Mesendoderm (in vitro differentiated cells): ENCODE measurements at regions not wholly inside any gene's neighbourhood (a gene's known extent, or its start where the extent isn't known, plus 50 kb on each side); places are given as distances from the start of the nearest gene placed in this dataset.

Experiments
- DNase-seq: peaks from one replicate; pipeline ENCODE4 v3.0.0; 2013
- H2AK5ac ChIP-seq: 2 replicates; pipeline ENCODE4 v1.6.1; 2013; ENCODE audit warnings: low read length, inconsistent platforms
- H2BK120ac ChIP-seq: 2 replicates; pipeline ENCODE4 v1.6.1; 2013; ENCODE audit warnings: low read depth, mild to moderate bottlenecking, low read length, moderate library complexity, mixed read lengths
- H2BK15ac ChIP-seq: replicated peaks from 2 replicates; pipeline ENCODE4 v1.6.1; 2013; ENCODE audit warnings: low read depth, mild to moderate bottlenecking, moderate library complexity
- H2BK5ac ChIP-seq: 2 replicates; pipeline ENCODE4 v1.6.1; 2013; ENCODE audit warnings: low read length, inconsistent platforms
- H3K18ac ChIP-seq: 2 replicates; pipeline ENCODE4 v1.6.1; 2013; ENCODE audit warnings: mild to moderate bottlenecking, low read length, mixed read lengths
- H3K23ac ChIP-seq: one replicate; pipeline ENCODE4 v1.6.1; 2013; ENCODE audit warnings: low read length
- H3K27ac ChIP-seq: 2 replicates; pipeline ENCODE4 v1.5.1; 2013; ENCODE audit warnings: low read depth, mild to moderate bottlenecking, inconsistent platforms, low read length, moderate library complexity
- H3K27me3 ChIP-seq: 2 replicates; pipeline ENCODE4 v1.6.1; 2013; ENCODE audit warnings: low read length, control low read depth, mild to moderate bottlenecking, inconsistent platforms; ENCODE audit not compliant: insufficient read depth, poor library complexity
- H3K36me3 ChIP-seq: 2 replicates; pipeline ENCODE4 v1.6.1; 2013; ENCODE audit warnings: low read length, inconsistent platforms; ENCODE audit not compliant: control insufficient read depth, insufficient read depth
- H3K4ac ChIP-seq: one replicate; pipeline ENCODE4 v1.6.1; 2013; ENCODE audit warnings: low read depth, mild to moderate bottlenecking, low read length, moderate library complexity
- H3K4me1 ChIP-seq: 2 replicates; pipeline ENCODE4 v1.6.1; 2013; ENCODE audit warnings: low read depth, low read length, inconsistent platforms; ENCODE audit not compliant: control insufficient read depth
- H3K4me2 ChIP-seq: 2 replicates; pipeline ENCODE4 v1.6.1; 2013; ENCODE audit warnings: low read length
- H3K4me3 ChIP-seq: 2 replicates; pipeline ENCODE4 v1.5.1; 2013; ENCODE audit warnings: mild to moderate bottlenecking, low read length
- H3K56ac ChIP-seq: one replicate; pipeline ENCODE4 v1.6.1; 2013; ENCODE audit warnings: low read length
- H3K79me1 ChIP-seq: 2 replicates; pipeline ENCODE4 v1.6.1; 2013; ENCODE audit warnings: low read length, inconsistent platforms
- H3K79me2 ChIP-seq: 2 replicates; pipeline ENCODE4 v1.6.1; 2013; ENCODE audit warnings: mild to moderate bottlenecking, low read length; ENCODE audit not compliant: control insufficient read depth, insufficient read depth
- H3K9ac ChIP-seq: 2 replicates; pipeline ENCODE4 v1.6.1; 2013; ENCODE audit warnings: low read length, inconsistent platforms
- H4K5ac ChIP-seq: one replicate; pipeline ENCODE4 v1.6.1; 2013; ENCODE audit warnings: low read length
- H4K8ac ChIP-seq: one replicate; pipeline ENCODE4 v1.6.1; 2013; ENCODE audit warnings: low read depth, mild to moderate bottlenecking, control low read depth, low read length, moderate library complexity
- WGBS: extraction: QIAGEN DNeasy Blood & Tissue Kit; methylation state at CpG from one replicate; pipeline ENCODE4 v1.1.7; 2013; ENCODE audit warnings: low lambda C conversion rate, missing lambda C conversion rate; ENCODE audit not compliant: insufficient coverage; ENCODE audit errors: extremely low coverage; 5-methylcytosine and 5-hydroxymethylcytosine counted together

DNA sequence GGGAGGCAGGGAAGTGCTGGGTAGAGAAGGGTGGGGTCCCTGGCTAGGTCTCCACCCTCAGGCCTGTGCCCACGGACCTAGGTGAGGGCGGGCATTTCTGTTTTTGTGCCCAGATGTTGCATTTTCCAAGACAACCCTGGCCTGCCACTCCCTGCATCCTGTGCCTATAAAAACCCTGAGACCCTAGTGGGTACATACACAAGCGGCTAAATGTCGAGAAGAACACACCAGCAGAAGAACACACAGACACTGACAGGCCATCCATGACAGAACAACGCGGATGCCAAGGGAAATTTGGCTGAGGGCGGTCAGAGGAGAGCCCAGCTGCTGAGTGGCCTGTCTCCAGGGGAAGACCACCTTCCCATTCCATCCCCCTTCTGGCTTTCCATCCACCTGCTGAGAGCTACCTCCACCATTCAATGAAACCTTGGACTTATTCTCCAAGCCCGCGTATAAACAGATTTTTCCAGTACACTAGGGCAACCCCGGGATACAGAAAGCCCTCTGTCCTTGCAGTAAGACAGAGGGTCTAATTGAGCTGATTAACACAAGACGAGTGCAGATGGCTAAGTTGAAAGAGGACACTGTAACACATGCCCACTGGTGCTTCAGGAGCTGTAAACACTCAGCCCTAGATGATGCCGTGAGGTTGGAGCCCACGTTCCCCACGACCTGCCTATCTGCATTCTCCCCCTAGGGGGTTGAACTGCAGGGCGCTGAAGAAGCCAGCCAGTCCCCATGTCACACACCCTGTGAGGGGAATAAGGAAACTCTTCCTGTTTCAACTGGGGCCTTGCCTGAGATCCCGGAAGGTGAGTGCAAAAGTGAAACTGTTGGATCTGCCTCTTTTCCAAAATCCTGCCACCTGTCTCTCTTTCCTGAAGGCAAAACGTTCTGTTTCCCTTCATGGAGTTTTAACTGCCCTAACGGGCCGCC, 147.2 kb upstream of the COX10 start:
- Histone ChIP-seq H2BK120ac (no peak overlapping the region), H3K27ac (peak overlapping the region; percentile 34), H3K79me1 (no peaks in the 10 kb centered on the region), H3K4ac (no peak overlapping the region), H3K18ac (no peak overlapping the region), H3K27me3 (no peaks in the 10 kb centered on the region), H3K4me2 (no peak overlapping the region), H3K36me3 (no peaks in the 10 kb centered on the region), H2BK5ac (peak overlapping the region; percentile 77), H2BK15ac (no peak overlapping the region), H2AK5ac (peak overlapping the region; percentile 24), H4K5ac (no peak overlapping the region), H3K56ac (peak overlapping the region; percentile 66), H3K9ac (no peak overlapping the region), H3K4me1 (peaks cover 23% of the 10 kb centered on the region), H3K23ac (no peak overlapping the region), H3K79me2 (no peaks in the 10 kb centered on the region), H3K4me3 (no peak overlapping the region), H4K8ac (no peak overlapping the region)
- WGBS: no CpG with 5 or more reads among the region's 19 CpGs
- peak; percentile 46 for DNase-seq

DNA sequence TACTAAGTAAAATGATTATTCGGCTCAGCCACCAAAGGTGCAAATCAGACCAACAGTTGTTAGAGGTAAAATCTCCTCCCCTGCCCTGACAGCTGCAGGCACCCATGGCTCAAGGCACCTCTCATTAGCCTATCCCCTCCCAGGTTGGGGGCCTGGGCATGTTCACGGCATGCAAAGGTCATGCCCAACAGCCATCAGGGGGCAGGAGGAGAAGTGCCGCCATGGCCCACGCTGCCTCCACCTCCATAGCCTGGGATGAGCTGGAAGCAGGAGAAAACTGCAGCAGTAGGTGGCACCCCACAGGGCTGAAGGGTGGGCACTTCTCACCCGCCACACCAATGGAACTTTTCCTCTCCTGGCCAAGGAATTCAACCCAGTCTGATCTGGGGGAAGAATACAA, 146.4 kb upstream of the COX10 start:
- no peaks in the 10 kb centered on the region for H3K27me3 ChIP-seq
- no peaks in the 10 kb centered on the region for H3K79me1 ChIP-seq
- peak overlapping the region; percentile 79 for H3K56ac ChIP-seq
- H4K5ac ChIP-seq: no peak overlapping the region
- peaks cover 21% of the 10 kb centered on the region for H3K4me1 ChIP-seq
- H3K4me2 ChIP-seq: no peak overlapping the region
- no peaks in the 10 kb centered on the region for H3K36me3 ChIP-seq
- peak overlapping the region; percentile 54 for H2AK5ac ChIP-seq
- H2BK120ac ChIP-seq: no peak overlapping the region
- H3K27ac ChIP-seq: peak overlapping the region; percentile 63
- no CpG with 5 or more reads among the region's 5 CpGs for WGBS
- no peak overlapping the region for H3K9ac ChIP-seq
- no peak overlapping the region for H4K8ac ChIP-seq
- H3K4ac ChIP-seq: no peak overlapping the region
- no peaks in the 10 kb centered on the region for H3K79me2 ChIP-seq
- H2BK5ac ChIP-seq: peak overlapping the region; percentile 92
- H3K4me3 ChIP-seq: no peak overlapping the region
- no peak overlapping the region for H3K18ac ChIP-seq
- peak overlapping the region; percentile 38 for H3K23ac ChIP-seq
- DNase-seq: no peak
- H2BK15ac ChIP-seq: no peak overlapping the region

DNA sequence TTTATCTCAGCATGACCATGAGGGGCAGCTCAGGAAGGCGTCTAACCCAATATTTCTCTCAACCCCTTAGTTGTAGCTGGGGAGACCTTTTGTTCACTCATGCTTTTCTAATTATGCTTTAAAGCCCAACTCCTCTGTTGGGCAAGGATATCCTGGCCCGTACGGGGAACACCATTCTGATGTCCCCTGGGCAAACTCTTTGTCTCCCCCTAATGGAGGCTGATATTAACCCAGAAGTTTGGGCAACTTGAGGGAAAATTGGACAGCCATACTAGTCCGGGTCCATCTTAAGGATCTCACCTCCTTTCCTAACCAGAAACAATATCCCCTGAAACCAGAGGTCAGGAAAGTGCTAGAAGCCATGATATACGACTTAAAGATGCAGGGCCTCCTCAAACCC, 143.7 kb upstream of the COX10 start:
- no CpG with 5 or more reads among the region's 5 CpGs for WGBS
- H3K23ac ChIP-seq: no peak overlapping the region
- no peak overlapping the region for H3K4ac ChIP-seq
- H3K27me3 ChIP-seq: no peaks in the 10 kb centered on the region
- H3K4me2 ChIP-seq: no peak overlapping the region
- H3K4me3 ChIP-seq: no peak overlapping the region
- H3K27ac ChIP-seq: no peak overlapping the region
- no peaks in the 10 kb centered on the region for H3K79me2 ChIP-seq
- peaks cover 18% of the 10 kb centered on the region for H3K4me1 ChIP-seq
- no peak overlapping the region for H2BK15ac ChIP-seq
- H2BK120ac ChIP-seq: no peak overlapping the region
- H3K18ac ChIP-seq: no peak overlapping the region
- H4K8ac ChIP-seq: no peak overlapping the region
- H3K9ac ChIP-seq: no peak overlapping the region
- no peaks in the 10 kb centered on the region for H3K79me1 ChIP-seq
- no peak for DNase-seq
- no peaks in the 10 kb centered on the region for H3K36me3 ChIP-seq
- no peak overlapping the region for H2BK5ac ChIP-seq
- H3K56ac ChIP-seq: no peak overlapping the region
- no peak overlapping the region for H2AK5ac ChIP-seq
- no peak overlapping the region for H4K5ac ChIP-seq

DNA sequence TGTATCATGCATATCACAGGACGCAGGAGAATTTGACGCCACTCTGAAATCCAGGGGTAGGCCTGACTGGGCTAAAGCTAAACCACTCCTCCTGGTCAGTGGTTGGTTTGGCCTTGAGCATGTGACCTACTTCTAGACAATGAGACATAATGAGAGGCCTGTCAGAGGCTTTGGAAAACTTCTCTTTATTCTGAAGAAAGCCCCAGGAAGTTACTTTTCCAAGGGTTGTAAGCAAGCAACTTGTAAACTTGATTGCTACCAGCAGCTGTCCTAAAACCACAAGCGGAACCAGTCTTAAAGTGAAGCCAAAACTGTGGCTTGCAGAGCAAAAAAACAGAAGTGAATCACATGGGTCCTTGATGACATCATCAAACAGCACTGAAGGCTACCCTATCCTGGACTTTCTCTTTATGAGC, 138.2 kb upstream of the COX10 start:
- H3K79me2 ChIP-seq: no peaks in the 10 kb centered on the region
- no peaks in the 10 kb centered on the region for H3K36me3 ChIP-seq
- peak overlapping the region; percentile 92 for H4K5ac ChIP-seq
- H3K27me3 ChIP-seq: no peaks in the 10 kb centered on the region
- no peak overlapping the region for H2BK15ac ChIP-seq
- H3K27ac ChIP-seq: no peak overlapping the region
- no peak overlapping the region for H3K9ac ChIP-seq
- no peak overlapping the region for H3K56ac ChIP-seq
- WGBS: no CpG with 5 or more reads among the region's 3 CpGs
- H3K23ac ChIP-seq: no peak overlapping the region
- peak overlapping the region; percentile 52 for H3K4ac ChIP-seq
- no peaks in the 10 kb centered on the region for H3K79me1 ChIP-seq
- H3K18ac ChIP-seq: no peak overlapping the region
- H2BK120ac ChIP-seq: no peak overlapping the region
- no peak overlapping the region for H4K8ac ChIP-seq
- peak overlapping the region; percentile 57 for H2AK5ac ChIP-seq
- no peaks in the 10 kb centered on the region for H3K4me1 ChIP-seq
- H2BK5ac ChIP-seq: peak overlapping the region; percentile 51
- H3K4me2 ChIP-seq: no peak overlapping the region
- H3K4me3 ChIP-seq: no peak overlapping the region
- peak; percentile 29 for DNase-seq

DNA sequence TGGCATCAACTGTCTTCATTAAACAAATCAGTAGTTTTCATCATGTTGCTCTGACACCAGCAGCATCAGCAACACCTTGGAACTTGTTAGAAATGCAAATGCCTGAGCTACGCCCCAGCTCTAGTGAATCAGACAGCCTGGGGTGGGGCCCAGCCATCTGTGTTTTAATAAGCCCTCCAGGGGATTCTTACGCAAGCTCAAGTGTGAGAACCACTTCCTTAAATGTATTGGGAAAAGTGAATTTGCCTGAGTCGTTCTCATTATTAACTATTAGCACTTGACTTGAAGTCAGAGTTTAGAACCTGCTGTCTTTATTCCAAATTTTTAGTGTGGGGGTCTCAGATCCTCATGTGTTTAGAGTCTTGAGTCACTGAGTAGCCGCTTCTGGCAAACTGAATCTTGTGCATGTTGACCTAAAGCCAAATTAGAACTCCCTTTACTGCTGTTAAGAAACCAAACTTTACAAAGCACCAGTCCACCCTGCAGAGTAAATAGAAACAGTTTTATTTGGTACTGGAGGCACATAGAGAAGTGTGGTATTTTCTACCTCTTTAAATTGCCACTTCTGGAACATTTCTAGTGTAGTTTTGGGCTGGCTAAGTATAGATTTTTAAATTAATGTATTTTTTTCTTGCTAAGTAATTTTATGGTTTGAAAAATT, 137.4 kb upstream of the COX10 start:
- no CpG with 5 or more reads among the region's 4 CpGs for WGBS
- no peak overlapping the region for H3K9ac ChIP-seq
- H3K79me1 ChIP-seq: no peaks in the 10 kb centered on the region
- no peak overlapping the region for H3K4ac ChIP-seq
- H3K36me3 ChIP-seq: no peaks in the 10 kb centered on the region
- no peak overlapping the region for H3K56ac ChIP-seq
- no peak overlapping the region for H3K18ac ChIP-seq
- no peak overlapping the region for H3K4me3 ChIP-seq
- H3K79me2 ChIP-seq: no peaks in the 10 kb centered on the region
- no peaks in the 10 kb centered on the region for H3K4me1 ChIP-seq
- no peak overlapping the region for H2AK5ac ChIP-seq
- no peaks in the 10 kb centered on the region for H3K27me3 ChIP-seq
- H3K23ac ChIP-seq: no peak overlapping the region
- H2BK5ac ChIP-seq: no peak overlapping the region
- H2BK15ac ChIP-seq: no peak overlapping the region
- H4K5ac ChIP-seq: no peak overlapping the region
- H2BK120ac ChIP-seq: no peak overlapping the region
- no peak overlapping the region for H3K4me2 ChIP-seq
- DNase-seq: peak; percentile 87
- H4K8ac ChIP-seq: no peak overlapping the region
- no peak overlapping the region for H3K27ac ChIP-seq
